NCI-H345 treated with DMSO at 0.1 percent for 48 hours (cell line): ENCODE measurements at regions not wholly inside any gene's neighbourhood (a gene's known extent, or its start where the extent isn't known, plus 50 kb on each side); places are given as distances from the start of the nearest gene placed in this dataset.
"Not testable (repeated sequence)": the region's sequence is repeated elsewhere in the genome, so short reads cannot be mapped to it uniquely, and the experiment has no call there.

Experiments
- DNase-seq: peaks from one replicate; lab custom pipeline; 2025; ENCODE audit not compliant: unreplicated experiment; lab: John Stamatoyannopoulos, UW

DNA sequence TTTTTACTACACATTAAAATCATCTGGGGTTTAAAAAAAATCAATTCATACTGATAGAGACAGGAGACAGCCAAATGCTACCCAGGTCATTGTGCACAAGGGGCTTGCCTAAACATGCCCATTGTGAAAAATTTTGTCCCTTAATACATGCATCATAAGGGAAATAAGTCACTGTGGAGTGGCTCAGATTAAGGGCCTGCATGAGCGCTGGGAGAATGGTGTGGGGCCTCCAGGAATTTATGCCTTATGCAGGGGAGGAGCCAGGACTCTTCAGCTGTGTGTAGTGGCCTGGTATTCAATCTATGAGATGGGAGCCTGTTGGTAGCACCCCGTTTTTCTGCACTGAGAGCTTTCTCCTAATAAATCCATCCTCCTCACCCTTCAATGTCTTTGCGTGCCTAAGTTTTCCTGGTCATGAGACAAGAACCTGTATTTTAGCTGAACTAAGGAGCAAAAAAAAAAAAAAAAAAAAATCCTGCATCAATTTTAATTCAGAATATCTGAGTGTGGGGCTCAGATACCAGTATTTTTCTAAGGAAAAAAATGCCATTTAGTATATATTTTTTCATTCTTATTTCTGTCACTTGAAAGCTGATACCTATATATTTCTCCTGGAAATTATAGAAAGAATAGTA, 997.6 kb upstream of the ATXN8OS start:
- no peak for DNase-seq

DNA sequence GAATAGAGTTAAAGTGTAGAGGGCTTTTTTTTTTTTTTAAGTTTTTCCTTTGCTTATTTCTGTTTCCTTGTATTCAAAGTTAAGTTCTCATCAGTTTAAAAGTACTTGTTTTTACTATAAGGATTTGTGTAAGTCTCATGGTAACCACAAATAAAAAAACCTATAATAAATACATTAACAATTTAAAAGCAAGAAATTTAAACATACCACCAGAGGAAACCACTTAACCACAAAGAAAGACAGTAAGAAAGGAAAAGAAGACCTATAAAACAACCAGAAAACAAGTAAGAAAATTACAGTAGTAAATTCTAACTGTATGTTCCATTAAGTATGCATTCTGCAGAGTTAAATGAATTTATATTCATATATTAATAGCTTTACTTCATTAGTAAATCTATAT, 999.1 kb upstream of the ATXN8OS start:
- DNase-seq, result no peak

DNA sequence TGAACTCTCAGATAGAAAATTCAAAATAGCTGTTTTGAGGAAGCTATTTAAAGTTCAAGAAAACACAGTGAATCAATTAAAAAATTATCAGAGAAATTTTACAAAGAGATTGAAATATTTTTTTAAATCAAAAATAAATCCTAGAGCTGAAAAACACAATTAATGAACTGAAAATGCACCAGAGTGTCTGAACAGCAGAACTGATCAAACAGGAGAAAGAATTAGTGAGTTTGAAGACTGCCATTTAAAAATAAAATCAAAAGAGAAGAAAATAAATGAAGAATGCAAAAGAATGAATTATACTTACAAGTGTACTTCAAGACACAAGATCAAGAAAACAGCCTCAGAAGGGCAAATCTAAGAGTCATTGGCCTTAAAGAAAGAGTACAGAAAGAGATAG, 1000.2 kb upstream of the ATXN8OS start:
- no peak for DNase-seq

- DNase-seq, result no peak
These were observed 1005.8 kb upstream of the ATXN8OS start for GRCh38 chr13:69101841-69102240.

DNA sequence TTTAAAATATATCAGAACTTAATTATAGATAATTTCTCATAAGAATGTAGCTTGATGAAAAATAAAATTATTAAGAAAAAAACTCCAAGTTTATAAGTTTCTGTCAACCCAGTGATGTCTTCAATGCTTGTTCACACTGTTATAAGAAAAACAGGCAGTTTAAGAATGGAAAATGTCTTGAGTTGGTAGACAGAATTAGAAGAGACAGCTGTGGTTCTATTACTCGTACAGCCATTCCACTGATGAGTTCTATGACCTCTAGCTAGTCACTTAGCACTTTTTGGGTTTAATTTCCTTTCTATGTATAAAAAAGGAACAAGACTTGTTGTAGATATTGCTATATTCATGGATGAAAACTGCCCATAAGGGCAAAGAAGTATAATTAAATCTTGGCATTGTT, 1013.1 kb upstream of the ATXN8OS start:
- no peak for DNase-seq

DNA sequence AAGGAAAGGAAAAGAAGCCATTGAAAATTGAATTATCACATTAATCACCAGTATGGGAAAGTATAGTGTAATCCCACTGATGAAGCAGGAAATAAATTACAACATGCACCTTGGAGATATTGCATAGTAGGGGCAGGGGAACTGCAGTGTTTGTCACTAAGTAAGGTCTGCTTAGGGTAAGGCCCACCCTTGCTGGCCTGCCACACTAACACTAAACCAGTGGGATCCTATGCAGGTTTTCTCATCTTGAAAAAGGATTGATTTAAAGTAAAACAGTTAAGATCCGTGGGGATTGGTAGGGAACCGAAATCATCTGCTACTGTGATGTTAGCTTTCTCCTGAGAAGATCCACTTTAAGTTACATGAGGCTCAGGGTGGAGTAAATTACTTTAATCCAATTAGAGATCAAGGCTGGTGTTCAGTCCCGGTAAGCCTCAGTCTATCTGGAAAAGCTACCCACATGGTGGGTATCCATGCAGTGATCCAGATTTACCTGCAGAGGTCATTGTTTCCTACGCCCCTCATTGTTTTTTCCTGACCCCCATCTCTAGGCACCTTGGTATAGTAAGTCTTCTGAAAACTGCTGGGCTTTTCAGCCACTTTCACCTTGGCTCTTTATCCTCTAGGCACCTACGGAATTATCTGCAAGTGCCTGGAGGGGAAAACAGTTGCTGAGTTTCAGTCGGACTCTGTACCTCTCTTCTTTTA, 1014.9 kb upstream of the ATXN8OS start:
- no peak for DNase-seq

DNA sequence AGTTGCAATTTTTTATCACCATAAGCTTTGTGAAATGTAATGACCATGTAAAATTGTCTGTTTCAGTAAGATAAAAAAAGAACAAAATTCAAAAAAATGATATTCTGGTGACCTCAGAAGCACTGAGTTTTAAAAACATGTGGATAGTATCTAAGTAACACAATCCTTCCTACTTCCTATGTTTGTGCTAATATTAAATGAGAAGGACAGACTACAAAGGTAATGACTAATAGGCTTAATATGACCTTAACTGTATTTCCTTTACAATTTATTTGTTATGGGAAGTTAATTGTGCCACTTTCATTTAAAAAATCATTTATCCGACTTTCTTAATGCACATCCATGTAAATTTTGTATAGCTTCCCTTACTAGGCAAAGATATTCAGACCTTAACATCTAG, 1030.4 kb upstream of the ATXN8OS start:
- no peak for DNase-seq

DNA sequence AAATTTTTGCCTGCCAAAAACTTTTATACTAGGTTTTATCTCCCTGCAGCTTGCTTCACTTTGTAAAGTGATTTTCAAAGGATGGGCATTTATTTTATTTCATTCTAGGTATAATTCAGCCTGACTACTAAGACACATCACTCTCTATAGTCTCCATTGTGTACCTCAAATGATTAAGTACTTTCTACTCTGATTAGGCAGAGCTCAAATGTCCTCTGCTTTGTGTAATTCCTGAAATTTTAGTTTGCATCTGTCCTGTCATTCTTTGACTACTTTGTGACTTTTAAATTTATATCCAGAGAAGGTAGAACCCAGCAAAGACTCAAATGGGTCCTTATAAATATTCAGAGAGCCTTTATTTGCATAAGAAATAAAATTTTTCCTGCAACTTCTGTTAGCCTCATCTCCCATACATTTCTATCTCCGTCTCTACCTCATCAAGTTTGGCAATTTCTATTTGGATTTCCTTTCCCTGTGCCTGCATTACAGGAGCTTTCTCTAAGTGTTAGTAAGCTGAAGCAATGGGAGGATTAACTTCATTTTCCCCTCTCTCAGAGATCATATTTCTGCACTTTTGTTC, 1038.0 kb upstream of the ATXN8OS start:
- DNase-seq, result no peak

DNA sequence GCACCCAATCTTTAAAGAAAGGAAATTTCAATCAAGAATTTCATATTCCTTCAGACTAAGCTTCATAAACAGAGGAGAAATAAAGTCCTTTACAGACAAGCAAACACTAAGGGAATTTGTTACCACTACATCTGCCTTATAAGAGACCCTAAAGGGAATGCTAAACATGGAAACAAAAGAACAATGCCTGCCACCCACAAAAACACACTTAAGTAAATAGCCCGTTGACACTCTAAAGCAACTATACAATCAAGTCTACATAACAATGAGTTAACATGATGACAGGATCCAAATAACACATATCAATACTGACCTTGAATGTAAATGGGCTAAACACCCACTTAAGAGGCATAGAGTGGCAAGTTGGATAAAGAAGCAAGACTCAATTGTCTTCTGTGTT, 1056.9 kb upstream of the ATXN8OS start:
- peak; percentile 12 for DNase-seq

DNA sequence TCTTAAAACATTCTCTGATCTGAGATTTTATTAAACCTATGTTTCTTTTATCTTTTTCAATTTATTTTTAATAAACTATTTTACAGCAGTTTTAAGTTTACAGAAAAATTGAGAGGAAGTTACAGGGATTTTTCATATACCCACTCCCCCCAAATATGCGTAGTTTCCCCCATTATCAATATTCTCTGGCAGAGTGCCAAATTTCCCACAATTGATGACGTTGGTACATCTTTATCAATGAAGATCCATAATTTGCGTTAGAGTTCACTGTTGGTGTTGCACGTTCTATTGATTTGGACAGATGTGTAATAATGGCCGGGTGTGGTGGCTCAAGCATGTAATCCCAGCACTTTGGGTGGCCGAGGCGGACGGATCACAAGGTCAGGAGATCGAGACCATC, 1063.0 kb upstream of the ATXN8OS start:
- DNase-seq, result no peak

- DNase-seq, result no peak
These were observed 1066.7 kb upstream of the ATXN8OS start for GRCh38 chr13:69040898-69041297.

- DNase-seq, result no peak
These were observed 1071.9 kb upstream of the ATXN8OS start for GRCh38 chr13:69035771-69036170.

DNA sequence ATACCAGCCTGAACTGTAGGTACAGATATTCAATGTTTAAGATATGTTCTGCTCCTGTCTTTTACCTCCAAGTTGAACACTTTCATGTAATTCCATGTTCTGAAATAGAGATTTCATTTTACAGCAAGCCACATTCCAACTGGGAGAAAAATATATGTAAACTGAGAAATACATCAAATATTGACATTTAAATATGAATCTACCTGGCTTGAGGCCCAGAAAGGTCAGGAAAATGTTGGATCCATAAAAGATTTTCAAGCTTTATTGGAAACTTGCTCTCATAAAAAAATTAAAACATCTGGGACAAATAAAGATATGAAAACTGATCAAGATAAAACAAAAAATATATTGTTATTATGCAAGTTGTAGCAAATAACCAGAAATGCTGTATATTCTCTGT, 1078.7 kb upstream of the ATXN8OS start:
- no peak for DNase-seq

DNA sequence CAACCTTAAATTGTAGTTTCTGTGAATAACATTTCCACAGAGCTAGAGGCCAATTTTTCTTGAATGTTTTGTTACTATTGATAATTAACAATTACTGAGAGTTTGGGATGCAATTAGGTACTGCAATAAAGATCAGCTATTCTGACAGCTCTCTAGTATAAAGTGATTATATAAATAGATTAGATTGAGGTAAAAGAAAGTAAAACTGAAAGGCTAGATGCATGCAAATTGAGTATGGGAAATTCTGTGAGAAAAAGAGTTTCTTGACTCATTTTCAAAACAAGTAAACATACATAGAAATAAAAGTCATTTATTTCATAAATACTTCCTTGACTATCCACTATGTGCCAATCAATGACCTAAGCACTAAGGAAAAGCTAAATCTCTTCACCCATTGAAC, 1087.5 kb upstream of the ATXN8OS start:
- DNase-seq, result no peak

- DNase-seq, result not testable (repeated sequence)
These were observed 1089.5 kb upstream of the ATXN8OS start for GRCh38 chr13:69018173-69018572.

DNA sequence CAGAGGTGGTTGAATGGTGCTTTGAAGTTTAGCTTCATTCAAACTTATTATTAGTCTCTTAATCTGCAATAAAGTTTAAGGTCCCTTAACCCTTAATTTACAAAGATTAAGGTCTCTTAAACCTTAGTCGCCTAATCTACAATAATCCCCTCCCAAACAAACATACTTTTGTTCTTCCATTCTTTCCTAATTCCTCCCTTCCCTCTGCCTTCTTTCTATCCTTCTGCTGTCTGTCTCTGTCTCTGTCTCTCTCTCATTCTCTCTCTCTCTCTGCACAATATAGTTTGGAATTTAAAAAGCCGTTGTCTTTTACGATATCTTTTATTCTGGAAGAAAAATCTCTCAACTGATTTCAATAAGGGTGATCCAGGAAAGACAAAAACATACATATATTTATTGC, 1096.8 kb upstream of the ATXN8OS start:
- no peak for DNase-seq

GRCh38 chr13:69008499-69008898, 1099.1 kb upstream of the ATXN8OS start:
- DNase-seq, result no peak

DNA sequence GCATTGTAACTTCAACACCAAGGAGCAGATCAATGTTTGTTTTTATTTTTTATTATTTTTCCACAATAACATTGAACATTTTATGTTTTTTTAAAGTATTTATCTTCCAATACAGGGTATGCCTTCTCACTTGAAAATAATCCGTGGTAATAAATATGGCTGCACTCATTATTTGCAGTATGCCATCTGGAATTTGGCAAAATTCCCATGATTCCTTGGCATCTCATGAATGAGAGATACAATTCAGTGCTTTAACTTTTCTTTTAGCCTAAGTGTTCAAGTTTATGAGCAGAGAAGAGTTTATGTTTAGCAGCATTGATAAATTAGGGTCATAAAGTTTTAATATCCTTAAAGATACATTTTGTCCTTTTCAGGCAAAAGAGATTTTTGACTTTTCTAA, 1109.6 kb upstream of the ATXN8OS start:
- no peak for DNase-seq

DNA sequence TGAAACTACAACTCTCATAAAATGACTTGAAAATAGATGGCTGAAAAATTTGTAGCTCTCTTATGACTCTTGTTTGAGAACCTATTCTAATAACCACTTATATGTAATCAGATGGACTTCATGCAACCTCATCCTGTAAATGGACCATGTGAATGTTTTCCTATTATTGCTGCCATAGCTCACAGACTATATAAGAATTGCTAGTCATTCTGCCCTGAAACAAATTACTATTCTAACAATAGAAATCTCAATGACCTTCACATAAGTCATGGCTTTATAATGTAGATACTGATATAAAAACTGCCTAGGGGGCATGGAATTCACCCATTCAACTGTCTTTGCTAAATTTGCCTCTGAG, 1111.0 kb upstream of the ATXN8OS start:
- no peak for DNase-seq

DNA sequence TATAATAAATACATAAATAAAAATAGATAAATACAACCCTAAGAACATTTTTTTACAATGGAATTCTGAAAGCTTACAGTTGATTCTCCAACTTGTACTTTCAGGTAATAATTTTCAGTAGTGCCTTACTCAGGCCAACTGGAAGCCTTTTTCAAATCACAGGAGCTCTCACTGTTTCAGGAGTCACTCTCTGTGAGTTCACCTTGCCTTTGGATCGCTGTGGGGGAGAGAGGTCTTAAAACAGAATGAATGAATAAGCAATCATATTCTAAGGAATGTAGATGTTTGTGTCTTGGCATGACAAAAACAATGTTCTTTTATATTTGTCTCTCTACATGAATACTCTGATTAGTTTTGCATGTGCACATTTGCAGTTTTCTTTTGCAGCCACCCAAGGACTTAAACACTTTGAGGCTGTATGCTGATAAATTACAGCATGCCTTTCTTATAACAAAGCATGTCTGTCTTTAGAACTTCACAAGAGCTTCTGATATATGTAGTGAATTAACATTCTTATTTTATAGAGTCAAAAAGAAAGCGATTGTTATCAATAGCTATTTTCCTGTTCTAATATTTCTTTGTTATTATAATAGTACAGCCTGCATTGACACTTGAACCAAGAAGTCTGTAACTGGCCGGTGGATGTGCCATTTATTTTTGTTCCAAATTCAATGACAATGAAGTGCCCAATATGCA, 1111.5 kb upstream of the ATXN8OS start:
- DNase-seq, result no peak

GRCh38 chr13:68993154-68993553, 1114.5 kb upstream of the ATXN8OS start:
- no peak for DNase-seq

DNA sequence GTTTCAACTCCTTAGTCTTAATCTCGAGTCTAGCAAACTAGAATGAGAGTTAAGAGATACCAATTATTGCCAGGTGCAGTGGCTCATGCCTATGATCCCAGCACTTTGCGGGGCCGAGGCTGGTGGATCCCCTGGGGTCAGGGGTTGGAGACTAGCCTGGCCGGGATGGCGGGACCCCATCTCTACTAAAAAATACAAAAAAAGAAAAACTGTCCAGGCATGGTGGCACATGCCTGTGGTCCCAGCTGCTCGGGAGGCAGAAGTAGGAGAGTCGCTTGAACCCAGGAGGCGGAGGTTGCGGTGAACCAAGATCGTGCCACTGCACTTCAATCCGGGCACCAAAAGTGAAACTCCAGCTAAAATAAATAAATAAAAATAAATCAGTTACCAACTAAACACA, 1119.5 kb upstream of the ATXN8OS start:
- no peak for DNase-seq
